Epidermal melanocyte (primary cell): ENCODE measurements at regions not wholly inside any gene's neighbourhood (a gene's known extent, or its start where the extent isn't known, plus 50 kb on each side); places are given as distances from the start of the nearest gene placed in this dataset.
"Not testable (repeated sequence)": the region's sequence is repeated elsewhere in the genome, so short reads cannot be mapped to it uniquely, and the experiment has no call there.

Source experiments
- DNase-seq: peaks from one replicate; pipeline ENCODE4 v3.0.0; 2011; ENCODE audit warnings: low spot score; ENCODE audit not compliant: insufficient read length

- no peak for DNase-seq
These were observed 313.9 kb downstream of the THBS2 start for GRCh38 chr6:168939796-168940195.

GRCh38 chr6:168939041-168939440 is 314.6 kb downstream of the THBS2 start:
- no peak for DNase-seq

GRCh38 chr6:168938546-168938945 is 315.1 kb downstream of the THBS2 start:
- DNase-seq = no peak

- DNase-seq = no peak
These were observed 316.6 kb downstream of the THBS2 start for GRCh38 chr6:168937054-168937453.

GRCh38 chr6:168935628-168936010 is 318.0 kb downstream of the THBS2 start:
- no peak for DNase-seq

GRCh38 chr6:168934660-168935627 is 318.7 kb downstream of the THBS2 start:
- DNase-seq = no peak

- not testable (repeated sequence) for DNase-seq
These were observed 321.5 kb downstream of the THBS2 start for GRCh38 chr6:168932171-168932570.

- DNase-seq = not testable (repeated sequence)
These were observed 322.6 kb downstream of the THBS2 start for GRCh38 chr6:168931072-168931471.

GRCh38 chr6:168929871-168930450 is 323.7 kb downstream of the THBS2 start:
- no peak for DNase-seq

GRCh38 chr6:168928012-168928411 is 325.6 kb downstream of the THBS2 start:
- DNase-seq = no peak

- no peak for DNase-seq
These were observed 326.6 kb downstream of the THBS2 start for GRCh38 chr6:168927026-168927425.

GRCh38 chr6:168926306-168926705 is 327.3 kb downstream of the THBS2 start:
- DNase-seq = no peak

- no peak for DNase-seq
These were observed 328.0 kb downstream of the THBS2 start for GRCh38 chr6:168925671-168926070.

GRCh38 chr6:168923171-168923570 is 330.5 kb downstream of the THBS2 start:
- DNase-seq = no peak

GRCh38 chr6:168922436-168922835 is 331.2 kb downstream of the THBS2 start:
- DNase-seq = no peak

GRCh38 chr6:168920289-168920688 is 333.4 kb downstream of the THBS2 start:
- DNase-seq = no peak

GRCh38 chr6:168919470-168920179 is 334.0 kb downstream of the THBS2 start:
- no peak for DNase-seq

GRCh38 chr6:168916576-168917211 is 337.0 kb downstream of the THBS2 start:
- DNase-seq = no peak

GRCh38 chr6:168915855-168916254 is 337.8 kb downstream of the THBS2 start:
- no peak for DNase-seq

GRCh38 chr6:168915242-168915641 is 338.4 kb downstream of the THBS2 start:
- DNase-seq = no peak

GRCh38 chr6:168913866-168914469 is 339.7 kb downstream of the THBS2 start:
- DNase-seq = no peak
